ENCODE measurements at regions not wholly inside any gene's neighbourhood (a gene's known extent, or its start where the extent isn't known, plus 50 kb on each side); places are given as distances from the start of the nearest gene placed in this dataset.

DNA sequence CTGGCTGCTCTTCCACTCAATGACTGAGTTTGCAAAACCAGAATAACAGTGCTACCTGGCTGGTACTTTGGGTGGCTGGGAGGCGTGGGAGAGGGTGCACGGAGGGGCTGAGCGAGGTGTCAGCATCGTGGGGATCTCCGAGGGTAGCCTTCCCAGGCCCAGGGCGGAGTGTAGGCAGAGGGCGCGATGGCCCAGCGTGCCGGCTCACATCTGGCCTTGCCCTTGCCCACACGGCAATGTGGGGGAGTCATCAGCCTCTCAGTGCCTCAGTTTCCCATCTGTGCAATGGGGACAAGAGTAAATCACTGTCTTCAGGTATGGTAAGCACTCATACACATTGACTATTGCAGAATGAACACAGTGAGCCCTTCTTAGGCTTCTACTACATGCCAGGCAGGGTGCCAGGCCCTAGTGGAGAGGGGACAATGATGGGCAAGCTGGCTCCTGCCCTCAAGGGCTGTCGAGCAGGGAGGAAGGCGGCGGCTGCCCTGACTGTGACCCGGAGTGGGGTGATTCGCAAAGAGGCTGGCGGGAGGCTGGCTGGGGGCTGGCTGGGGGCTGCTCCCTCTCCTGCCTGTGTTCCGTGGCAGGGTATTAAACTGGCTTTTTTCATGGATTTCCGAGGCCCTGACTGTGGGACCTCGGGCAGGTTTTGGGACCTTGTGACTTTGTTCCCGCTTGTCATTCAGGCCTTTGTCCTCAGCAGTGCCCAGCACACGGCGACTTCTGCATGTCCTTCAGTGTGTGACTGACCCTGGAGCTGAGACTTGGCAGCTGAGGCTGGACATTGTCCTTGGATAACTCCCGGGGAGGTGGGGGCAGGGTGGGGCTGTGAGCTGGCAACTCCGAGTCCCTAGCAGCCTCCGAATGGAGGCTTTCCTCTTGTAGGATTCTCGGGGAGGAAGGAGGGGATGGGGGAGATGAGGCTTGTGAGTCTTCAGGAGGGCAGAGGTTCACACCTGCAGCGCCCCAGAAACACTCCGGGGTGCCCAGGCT lies 243.1 kb downstream of the SEC14L1 start (continued):
- TF ChIP-seq PRPF4 (IDR thresholded peaks at IDR 0.05; ENCODE audit: low read depth, low read length, poor library complexity, severe bottlenecking) (no peak), FOXK2 (IDR thresholded peaks at IDR 0.05) (no peak), ZNF883 (CRISPR knock-in tag; IDR thresholded peaks at IDR 0.05; ENCODE audit: not compliant biosample characterization) (peak; percentile 26), SRF (IDR thresholded peaks at IDR 0.05; ENCODE audit: low read depth, low read length) (no peak), HNRNPL (IDR thresholded peaks at IDR 0.05; ENCODE audit: low read depth, low read length) (0 out of 2 replicates have a peak, but pooled peaks have one; percentile 12), JDP2 (CRISPR knock-in tag; IDR thresholded peaks at IDR 0.05; ENCODE audit: borderline replicate concordance) (no peak), ZNF468 (CRISPR knock-in tag; IDR thresholded peaks at IDR 0.05) (no peak), ZNF629 (CRISPR knock-in tag; conservative IDR thresholded peaks at IDR 0.05) (peak; percentile 91), MYNN (CRISPR knock-in tag; IDR thresholded peaks at IDR 0.05; ENCODE audit: low read depth) (no peak), SP4 (CRISPR knock-in tag; IDR thresholded peaks at IDR 0.05) (no peak), ZNF333 (CRISPR knock-in tag; IDR thresholded peaks at IDR 0.05; ENCODE audit: borderline replicate concordance) (no peak)
- TF ChIP-seq, protein P1, sequence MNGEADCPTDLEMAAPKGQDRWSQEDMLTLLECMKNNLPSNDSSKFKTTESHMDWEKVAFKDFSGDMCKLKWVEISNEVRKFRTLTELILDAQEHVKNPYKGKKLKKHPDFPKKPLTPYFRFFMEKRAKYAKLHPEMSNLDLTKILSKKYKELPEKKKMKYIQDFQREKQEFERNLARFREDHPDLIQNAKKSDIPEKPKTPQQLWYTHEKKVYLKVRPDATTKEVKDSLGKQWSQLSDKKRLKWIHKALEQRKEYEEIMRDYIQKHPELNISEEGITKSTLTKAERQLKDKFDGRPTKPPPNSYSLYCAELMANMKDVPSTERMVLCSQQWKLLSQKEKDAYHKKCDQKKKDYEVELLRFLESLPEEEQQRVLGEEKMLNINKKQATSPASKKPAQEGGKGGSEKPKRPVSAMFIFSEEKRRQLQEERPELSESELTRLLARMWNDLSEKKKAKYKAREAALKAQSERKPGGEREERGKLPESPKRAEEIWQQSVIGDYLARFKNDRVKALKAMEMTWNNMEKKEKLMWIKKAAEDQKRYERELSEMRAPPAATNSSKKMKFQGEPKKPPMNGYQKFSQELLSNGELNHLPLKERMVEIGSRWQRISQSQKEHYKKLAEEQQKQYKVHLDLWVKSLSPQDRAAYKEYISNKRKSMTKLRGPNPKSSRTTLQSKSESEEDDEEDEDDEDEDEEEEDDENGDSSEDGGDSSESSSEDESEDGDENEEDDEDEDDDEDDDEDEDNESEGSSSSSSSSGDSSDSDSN (CRISPR knock-in tag; IDR thresholded peaks at IDR 0.05) = no peak
- TF ChIP-seq, protein P2, sequence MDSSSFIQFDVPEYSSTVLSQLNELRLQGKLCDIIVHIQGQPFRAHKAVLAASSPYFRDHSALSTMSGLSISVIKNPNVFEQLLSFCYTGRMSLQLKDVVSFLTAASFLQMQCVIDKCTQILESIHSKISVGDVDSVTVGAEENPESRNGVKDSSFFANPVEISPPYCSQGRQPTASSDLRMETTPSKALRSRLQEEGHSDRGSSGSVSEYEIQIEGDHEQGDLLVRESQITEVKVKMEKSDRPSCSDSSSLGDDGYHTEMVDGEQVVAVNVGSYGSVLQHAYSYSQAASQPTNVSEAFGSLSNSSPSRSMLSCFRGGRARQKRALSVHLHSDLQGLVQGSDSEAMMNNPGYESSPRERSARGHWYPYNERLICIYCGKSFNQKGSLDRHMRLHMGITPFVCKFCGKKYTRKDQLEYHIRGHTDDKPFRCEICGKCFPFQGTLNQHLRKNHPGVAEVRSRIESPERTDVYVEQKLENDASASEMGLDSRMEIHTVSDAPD (CRISPR knock-in tag; IDR thresholded peaks at IDR 0.05) = no peak
- TF ChIP-seq, protein P3, sequence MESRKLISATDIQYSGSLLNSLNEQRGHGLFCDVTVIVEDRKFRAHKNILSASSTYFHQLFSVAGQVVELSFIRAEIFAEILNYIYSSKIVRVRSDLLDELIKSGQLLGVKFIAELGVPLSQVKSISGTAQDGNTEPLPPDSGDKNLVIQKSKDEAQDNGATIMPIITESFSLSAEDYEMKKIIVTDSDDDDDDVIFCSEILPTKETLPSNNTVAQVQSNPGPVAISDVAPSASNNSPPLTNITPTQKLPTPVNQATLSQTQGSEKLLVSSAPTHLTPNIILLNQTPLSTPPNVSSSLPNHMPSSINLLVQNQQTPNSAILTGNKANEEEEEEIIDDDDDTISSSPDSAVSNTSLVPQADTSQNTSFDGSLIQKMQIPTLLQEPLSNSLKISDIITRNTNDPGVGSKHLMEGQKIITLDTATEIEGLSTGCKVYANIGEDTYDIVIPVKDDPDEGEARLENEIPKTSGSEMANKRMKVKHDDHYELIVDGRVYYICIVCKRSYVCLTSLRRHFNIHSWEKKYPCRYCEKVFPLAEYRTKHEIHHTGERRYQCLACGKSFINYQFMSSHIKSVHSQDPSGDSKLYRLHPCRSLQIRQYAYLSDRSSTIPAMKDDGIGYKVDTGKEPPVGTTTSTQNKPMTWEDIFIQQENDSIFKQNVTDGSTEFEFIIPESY (CRISPR knock-in tag; IDR thresholded peaks at IDR 0.05) = peak; percentile 70
- TF ChIP-seq, protein P4, sequence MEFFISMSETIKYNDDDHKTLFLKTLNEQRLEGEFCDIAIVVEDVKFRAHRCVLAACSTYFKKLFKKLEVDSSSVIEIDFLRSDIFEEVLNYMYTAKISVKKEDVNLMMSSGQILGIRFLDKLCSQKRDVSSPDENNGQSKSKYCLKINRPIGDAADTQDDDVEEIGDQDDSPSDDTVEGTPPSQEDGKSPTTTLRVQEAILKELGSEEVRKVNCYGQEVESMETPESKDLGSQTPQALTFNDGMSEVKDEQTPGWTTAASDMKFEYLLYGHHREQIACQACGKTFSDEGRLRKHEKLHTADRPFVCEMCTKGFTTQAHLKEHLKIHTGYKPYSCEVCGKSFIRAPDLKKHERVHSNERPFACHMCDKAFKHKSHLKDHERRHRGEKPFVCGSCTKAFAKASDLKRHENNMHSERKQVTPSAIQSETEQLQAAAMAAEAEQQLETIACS (CRISPR knock-in tag; IDR thresholded peaks at IDR 0.05) = no peak
- TF ChIP-seq, protein P5, sequence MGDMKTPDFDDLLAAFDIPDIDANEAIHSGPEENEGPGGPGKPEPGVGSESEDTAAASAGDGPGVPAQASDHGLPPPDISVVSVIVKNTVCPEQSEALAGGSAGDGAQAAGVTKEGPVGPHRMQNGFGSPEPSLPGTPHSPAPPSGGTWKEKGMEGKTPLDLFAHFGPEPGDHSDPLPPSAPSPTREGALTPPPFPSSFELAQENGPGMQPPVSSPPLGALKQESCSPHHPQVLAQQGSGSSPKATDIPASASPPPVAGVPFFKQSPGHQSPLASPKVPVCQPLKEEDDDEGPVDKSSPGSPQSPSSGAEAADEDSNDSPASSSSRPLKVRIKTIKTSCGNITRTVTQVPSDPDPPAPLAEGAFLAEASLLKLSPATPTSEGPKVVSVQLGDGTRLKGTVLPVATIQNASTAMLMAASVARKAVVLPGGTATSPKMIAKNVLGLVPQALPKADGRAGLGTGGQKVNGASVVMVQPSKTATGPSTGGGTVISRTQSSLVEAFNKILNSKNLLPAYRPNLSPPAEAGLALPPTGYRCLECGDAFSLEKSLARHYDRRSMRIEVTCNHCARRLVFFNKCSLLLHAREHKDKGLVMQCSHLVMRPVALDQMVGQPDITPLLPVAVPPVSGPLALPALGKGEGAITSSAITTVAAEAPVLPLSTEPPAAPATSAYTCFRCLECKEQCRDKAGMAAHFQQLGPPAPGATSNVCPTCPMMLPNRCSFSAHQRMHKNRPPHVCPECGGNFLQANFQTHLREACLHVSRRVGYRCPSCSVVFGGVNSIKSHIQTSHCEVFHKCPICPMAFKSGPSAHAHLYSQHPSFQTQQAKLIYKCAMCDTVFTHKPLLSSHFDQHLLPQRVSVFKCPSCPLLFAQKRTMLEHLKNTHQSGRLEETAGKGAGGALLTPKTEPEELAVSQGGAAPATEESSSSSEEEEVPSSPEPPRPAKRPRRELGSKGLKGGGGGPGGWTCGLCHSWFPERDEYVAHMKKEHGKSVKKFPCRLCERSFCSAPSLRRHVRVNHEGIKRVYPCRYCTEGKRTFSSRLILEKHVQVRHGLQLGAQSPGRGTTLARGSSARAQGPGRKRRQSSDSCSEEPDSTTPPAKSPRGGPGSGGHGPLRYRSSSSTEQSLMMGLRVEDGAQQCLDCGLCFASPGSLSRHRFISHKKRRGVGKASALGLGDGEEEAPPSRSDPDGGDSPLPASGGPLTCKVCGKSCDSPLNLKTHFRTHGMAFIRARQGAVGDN (CRISPR knock-in tag; IDR thresholded peaks at IDR 0.05) = peak; percentile 50

All from HepG2 (cell line).